Endothelial cell of umbilical vein (primary cell): ENCODE measurements at regions not wholly inside any gene's neighbourhood (a gene's known extent, or its start where the extent isn't known, plus 50 kb on each side); places are given as distances from the start of the nearest gene placed in this dataset.

Source experiments
- BruUV-seq: library from RNA; stranded (reverse); fragments of 400-500 nt; replicated peaks from 2 replicates; lab custom pipeline; 2021; lab: Mats Ljungman, UMichigan
- CTCF ChIA-PET: fragments of 300-600, 350-600 bp; sonication (Branson Sonifier 250); formaldehyde crosslinking; loops from one replicate; lab custom pipeline; 2021; ENCODE audit warnings: antibody characterized with exemption, inconsistent platforms; lab: Charles Lee
- POLR2A ChIA-PET: fragments of 300-600, 350-600 bp; sonication (Branson Sonifier 250); formaldehyde crosslinking; loops from one replicate; lab custom pipeline; 2021; ENCODE audit warnings: antibody characterized with exemption, inconsistent platforms; lab: Charles Lee
- DNase-seq: peaks from one replicate; pipeline ENCODE4 v3.0.0-alpha.2; 2011; ENCODE audit warnings: low read depth, low spot score
- FAIRE-seq: peaks from 2 replicates; lab custom pipeline; 2011; peaks lifted over from hg19 to GRCh38; lab: Jason Lieb, UNC
- H2AFZ ChIP-seq: 2 replicates; pipeline ENCODE4 v1.6.0; 2012; ENCODE audit warnings: low read depth, low read length, control low read depth, inconsistent platforms
- H3K27ac ChIP-seq: 2 replicates; pipeline ENCODE4 v1.5.1; 2011; ENCODE audit warnings: low read depth, mild to moderate bottlenecking, control low read depth, low read length, moderate library complexity; ENCODE audit not compliant: insufficient read depth
- H3K27me3 ChIP-seq, 2 experiments: 2 replicates each; pipeline versions ENCODE4 v1.6.0 to v1.6.1; 2011; ENCODE audit warnings: low read length in 2 of 2, mixed read lengths in 1 of 2; ENCODE audit not compliant: control insufficient read depth in 2 of 2, insufficient read depth in 2 of 2
- H3K36me3 ChIP-seq, 2 experiments: 2 replicates in 1 of 2; 3 replicates in 1 of 2; pipeline ENCODE4 v1.5.1; 2011; ENCODE audit warnings: low read length in 2 of 2, mild to moderate bottlenecking in 1 of 2, moderate library complexity in 1 of 2; ENCODE audit not compliant: control insufficient read depth in 2 of 2, insufficient read depth in 2 of 2; ENCODE audit errors: extremely low read depth in 1 of 2
- H3K4me1 ChIP-seq: 3 replicates; pipeline ENCODE4 v1.5.1; 2011; ENCODE audit warnings: mild to moderate bottlenecking, low read length; ENCODE audit not compliant: control insufficient read depth, insufficient read depth; ENCODE audit errors: extremely low read depth
- H3K4me2 ChIP-seq: 2 replicates; pipeline ENCODE4 v1.6.1; 2011; ENCODE audit warnings: low read length, control low read depth, mixed read lengths; ENCODE audit not compliant: insufficient read depth
- H3K4me3 ChIP-seq, 3 experiments: fragments of 200-600 bp in 1 of 3; sonication (generic), shearing (Covaris generic) in 1 of 3; replicated peaks in 1 of 3; 2 replicates each; pipeline ENCODE4 v1.5.1; 2011 to 2016; ENCODE audit warnings: control low read depth in 3 of 3, low read length in 3 of 3, mild to moderate bottlenecking in 2 of 3, inconsistent platforms in 1 of 3, low read depth in 1 of 3, moderate library complexity in 1 of 3; ENCODE audit not compliant: insufficient read depth in 1 of 3
- H3K79me2 ChIP-seq: 2 replicates; pipeline ENCODE4 v1.6.0; 2012; ENCODE audit warnings: low read length, inconsistent platforms; ENCODE audit not compliant: control insufficient read depth, insufficient read depth
- H3K9ac ChIP-seq: replicated peaks from 2 replicates; pipeline ENCODE3; 2011; ENCODE audit warnings: low read length, control low read depth; ENCODE audit not compliant: insufficient read depth; ENCODE audit errors: extremely low read depth
- H3K9me1 ChIP-seq: replicated peaks from 3 replicates; pipeline ENCODE4 v1.6.0; 2011; ENCODE audit warnings: mild to moderate bottlenecking, low read length; ENCODE audit not compliant: control insufficient read depth, insufficient read depth; ENCODE audit errors: extremely low read depth
- H3K9me3 ChIP-seq: replicated peaks from 2 replicates; pipeline ENCODE4 v1.5.1; 2012; ENCODE audit warnings: low read length, inconsistent platforms; ENCODE audit not compliant: control insufficient read depth, insufficient read depth
- H4K20me1 ChIP-seq: replicated peaks from 2 replicates; pipeline ENCODE3; 2011; ENCODE audit warnings: mild to moderate bottlenecking, low read length; ENCODE audit not compliant: control insufficient read depth, insufficient read depth; ENCODE audit errors: extremely low read depth
- CTCF ChIP-seq, 2 donors: IDR thresholded peaks; 1 replicate in 1 of 2; 2 replicates in 1 of 2; pipeline ENCODE4 v1.5.1; 2011; ENCODE audit warnings: low read length in 2 of 2, mild to moderate bottlenecking in 2 of 2, moderate library complexity in 2 of 2, control low read depth in 1 of 2, inconsistent platforms in 1 of 2, low read depth in 1 of 2; ENCODE audit not compliant: insufficient read depth in 1 of 2; ENCODE audit errors: extremely low read depth in 1 of 2
- EZH2 ChIP-seq: IDR thresholded peaks from 2 replicates; pipeline ENCODE4 v1.6.1; 2012; ENCODE audit warnings: borderline replicate concordance, low read depth, mild to moderate bottlenecking, moderate library complexity, low read length, inconsistent platforms; ENCODE audit not compliant: severe bottlenecking
- FOS ChIP-seq: IDR thresholded peaks from 2 replicates; pipeline ENCODE4 v1.6.1; 2011; ENCODE audit warnings: mild to moderate bottlenecking, low read length, moderate library complexity, borderline replicate concordance; ENCODE audit not compliant: insufficient read depth
- GATA2 ChIP-seq: IDR thresholded peaks from 2 replicates; pipeline ENCODE4 v1.7.0; 2011; ENCODE audit warnings: low read depth, mild to moderate bottlenecking, moderate library complexity, mixed read lengths, low read length; ENCODE audit not compliant: insufficient read length, insufficient read depth
- JUN ChIP-seq: IDR thresholded peaks from 2 replicates; pipeline ENCODE4 v1.6.1; 2011; ENCODE audit warnings: borderline replicate concordance, low read depth; ENCODE audit not compliant: insufficient read length, insufficient read depth
- MAX ChIP-seq: IDR thresholded peaks from 2 replicates; pipeline ENCODE4 v1.6.1; 2011; ENCODE audit not compliant: insufficient read depth, insufficient read length
- MYC ChIP-seq: IDR thresholded peaks from one replicate; pipeline ENCODE4 v1.6.1; 2011; ENCODE audit warnings: mild to moderate bottlenecking, low read depth, low read length
- POLR2A ChIP-seq: IDR thresholded peaks from 2 replicates; pipeline ENCODE4 v1.6.1; 2012; ENCODE audit warnings: low read depth, mild to moderate bottlenecking, control low read depth, low read length
- POLR2AphosphoS5 ChIP-seq: IDR thresholded peaks from 2 replicates; pipeline ENCODE4 v1.6.1; 2012; ENCODE audit warnings: low read depth, mild to moderate bottlenecking, control low read depth, low read length, moderate library complexity; ENCODE audit not compliant: insufficient read depth
- dilution Hi-C: fragments of 300-500 bp; cut with MboI; formaldehyde crosslinking; loops from one replicate; pipeline ENCODE4 v1.15.0; 2019; ENCODE audit warnings: low sequenced_read_pairs; ENCODE audit not compliant: extremely low pct_ligation_motif_present
- intact Hi-C: fragments of 100-400 bp; cut with micrococcal nuclease; formaldehyde crosslinking; loops from one replicate; pipeline ENCODE4 v1.10.0; 2022

GRCh38 chr5:84622461-84622860, 237.8 kb upstream of the EDIL3 start:
- H3K4me2 ChIP-seq, result no peak overlapping the region
- ChIA-PET CTCF (interaction anchor here (1.6 kb wide), 1 partner anchor 12 kb away, joined by 3 read pairs; no protein-coding TSS in a partner anchor), POLR2A (no interaction called here)
- no peak for FAIRE-seq
- H2AFZ ChIP-seq, result no peak overlapping the region
- dilution Hi-C loops, result no loop called here
- no peaks in the 10 kb centered on the region for H3K36me3 ChIP-seq
- no peak overlapping the region for H3K9ac ChIP-seq
- H4K20me1 ChIP-seq, result no peaks in the 10 kb centered on the region
- TF ChIP-seq EZH2, result no peak
- no peak for DNase-seq
- no peak overlapping the region for H3K4me3 ChIP-seq
- H3K79me2 ChIP-seq, result no peaks in the 10 kb centered on the region
- BruUV-seq, result no TSS peak
- intact Hi-C loops, result no loop called here
- no peaks in the 10 kb centered on the region for H3K9me3 ChIP-seq
- no peaks in the 10 kb centered on the region for H3K4me1 ChIP-seq
- no peaks in the 10 kb centered on the region for H3K27me3 ChIP-seq
- H3K27ac ChIP-seq, result no peak overlapping the region
- H3K9me1 ChIP-seq, result no peaks in the 10 kb centered on the region

GRCh38 chr5:84618262-84618661, 233.6 kb upstream of the EDIL3 start:
- dilution Hi-C loops (no loop called here), intact Hi-C loops (no loop called here)
- Histone ChIP-seq H3K4me1 (no peaks in the 10 kb centered on the region), H3K9me1 (no peaks in the 10 kb centered on the region), H3K36me3 (no peaks in the 10 kb centered on the region), H3K4me2 (no peak overlapping the region), H3K9ac (no peak overlapping the region), H3K27me3 (no peaks in the 10 kb centered on the region), H3K27ac (no peak overlapping the region), H3K4me3 (no peak overlapping the region), H3K9me3 (no peaks in the 10 kb centered on the region), H3K79me2 (no peaks in the 10 kb centered on the region), H4K20me1 (no peaks in the 10 kb centered on the region), H2AFZ (no peak overlapping the region)
- FAIRE-seq (no peak), DNase-seq (no peak)
- ChIA-PET POLR2A (no interaction called here), CTCF (no interaction called here)
- TF ChIP-seq CTCF (IDR thresholded peaks at IDR 0.05; ENCODE audit: extremely low read depth in 1 of 2, insufficient read depth in 1 of 2, low read depth in 1 of 2, low read length in 2 of 2) (no peak), JUN (no peak), POLR2AphosphoS5 (no peak), GATA2 (no peak), MYC (no peak), MAX (no peak), EZH2 (no peak), FOS (no peak), POLR2A (no peak)
- no TSS peak for BruUV-seq
